Smooth muscle cell (in vitro differentiated cells): ENCODE measurements at regions not wholly inside any gene's neighbourhood (a gene's known extent, or its start where the extent isn't known, plus 50 kb on each side); places are given as distances from the start of the nearest gene placed in this dataset.

ENCODE experiments used
- DNase-seq: peaks from one replicate; lab custom pipeline; 2025; ENCODE audit not compliant: unreplicated experiment; lab: John Stamatoyannopoulos, UW
- H2AFZ ChIP-seq: fragments of 200-600 bp; sonication (generic); 2 replicates; pipeline ENCODE4 v1.6.0; 2016; ENCODE audit warnings: antibody characterized with exemption, low read depth, mild to moderate bottlenecking
- H3F3A ChIP-seq: fragments of 200-600 bp; sonication (generic); 2 replicates; pipeline ENCODE4 v1.6.0; 2017; ENCODE audit warnings: antibody characterized with exemption, low read depth
- H3K27ac ChIP-seq: fragments of 200-600 bp; sonication (generic); 2 replicates; pipeline ENCODE4 v1.5.1; 2016; ENCODE audit warnings: low read depth, mild to moderate bottlenecking
- H3K27me3 ChIP-seq: fragments of 200-600 bp; sonication (generic); 2 replicates; pipeline ENCODE4 v1.6.1; 2016; ENCODE audit warnings: low read depth, mild to moderate bottlenecking
- H3K36me3 ChIP-seq: fragments of 200-600 bp; sonication (generic); 2 replicates; pipeline ENCODE4 v1.5.1; 2016; ENCODE audit warnings: low read depth
- H3K4me1 ChIP-seq: fragments of 200-600 bp; sonication (generic); 2 replicates; pipeline ENCODE4 v1.5.1; 2016; ENCODE audit warnings: low read depth
- H3K4me2 ChIP-seq: fragments of 200-600 bp; sonication (generic); 2 replicates; pipeline ENCODE4 v1.6.0; 2016; ENCODE audit warnings: mild to moderate bottlenecking
- H3K4me3 ChIP-seq: fragments of 200-600 bp; sonication (generic); 2 replicates; pipeline ENCODE4 v1.5.1; 2016; ENCODE audit warnings: mild to moderate bottlenecking
- H3K79me2 ChIP-seq: fragments of 200-600 bp; sonication (generic); 2 replicates; pipeline ENCODE4 v1.6.0; 2016; ENCODE audit warnings: low read depth, mild to moderate bottlenecking
- H3K9ac ChIP-seq: fragments of 200-600 bp; sonication (generic); 2 replicates; pipeline ENCODE4 v1.6.0; 2016; ENCODE audit warnings: low read depth
- H3K9me3 ChIP-seq: fragments of 200-600 bp; sonication (generic); replicated peaks from 2 replicates; pipeline ENCODE4 v1.5.1; 2016; ENCODE audit warnings: low read depth
- H4K20me1 ChIP-seq: fragments of 200-600 bp; sonication (generic); 2 replicates; pipeline ENCODE4 v1.6.0; 2016; ENCODE audit warnings: low read depth
- CTCF ChIP-seq: fragments of 200-600 bp; sonication (generic); IDR thresholded peaks from 2 replicates; pipeline ENCODE4 v1.5.1; 2017; ENCODE audit warnings: borderline replicate concordance, mild to moderate bottlenecking, antibody characterized with exemption; ENCODE audit not compliant: insufficient read depth, poor library complexity, severe bottlenecking
- WGBS: methylation state at CpG from one replicate; pipeline ENCODE4 v1.1.7; 2016; ENCODE audit warnings: low lambda C conversion rate; 5-methylcytosine and 5-hydroxymethylcytosine counted together

GRCh38 chr10:69736886-69737641 lies 64.6 kb upstream of the COL13A1 start:
- no peak for TF ChIP-seq CTCF
- H3K27me3 ChIP-seq: no peaks in the 10 kb centered on the region
- H3K27ac ChIP-seq: no peak overlapping the region
- 95% methylated on average over 12 of the region's 12 CpGs for WGBS
- no peak overlapping the region for H3K4me2 ChIP-seq
- H3K4me1 ChIP-seq: no peaks in the 10 kb centered on the region
- no peak overlapping the region for H3K4me3 ChIP-seq
- no peaks in the 10 kb centered on the region for H3K9me3 ChIP-seq
- H3F3A ChIP-seq: peaks cover 3% of the 10 kb centered on the region
- no peaks in the 10 kb centered on the region for H3K79me2 ChIP-seq
- no peak overlapping the region for H2AFZ ChIP-seq
- no peaks in the 10 kb centered on the region for H3K36me3 ChIP-seq
- H4K20me1 ChIP-seq: no peaks in the 10 kb centered on the region
- no peak for DNase-seq
- no peak overlapping the region for H3K9ac ChIP-seq

GRCh38 chr10:69738071-69738470 lies 63.6 kb upstream of the COL13A1 start:
- no peaks in the 10 kb centered on the region for H4K20me1 ChIP-seq
- H3F3A ChIP-seq: peaks cover 3% of the 10 kb centered on the region
- no peak overlapping the region for H3K27ac ChIP-seq
- no peaks in the 10 kb centered on the region for H3K9me3 ChIP-seq
- no peak overlapping the region for H3K9ac ChIP-seq
- no peak for TF ChIP-seq CTCF
- H2AFZ ChIP-seq: no peak overlapping the region
- H3K4me1 ChIP-seq: no peaks in the 10 kb centered on the region
- 77% methylated on average over 5 of the region's 5 CpGs for WGBS
- no peaks in the 10 kb centered on the region for H3K27me3 ChIP-seq
- no peaks in the 10 kb centered on the region for H3K36me3 ChIP-seq
- no peak overlapping the region for H3K4me3 ChIP-seq
- H3K4me2 ChIP-seq: no peak overlapping the region
- no peaks in the 10 kb centered on the region for H3K79me2 ChIP-seq
- DNase-seq: no peak

GRCh38 chr10:69738858-69739435 lies 62.8 kb upstream of the COL13A1 start:
- H3K36me3 ChIP-seq: no peaks in the 10 kb centered on the region
- no peak overlapping the region for H3K27ac ChIP-seq
- no peak overlapping the region for H3K4me2 ChIP-seq
- H3K27me3 ChIP-seq: no peaks in the 10 kb centered on the region
- H4K20me1 ChIP-seq: no peaks in the 10 kb centered on the region
- H3K9me3 ChIP-seq: no peaks in the 10 kb centered on the region
- H3K9ac ChIP-seq: no peak overlapping the region
- WGBS: 87% methylated on average over 6 of the region's 6 CpGs
- no peak overlapping the region for H2AFZ ChIP-seq
- no peak overlapping the region for H3K4me3 ChIP-seq
- no peaks in the 10 kb centered on the region for H3K4me1 ChIP-seq
- TF ChIP-seq CTCF: no peak
- H3F3A ChIP-seq: no peaks in the 10 kb centered on the region
- no peaks in the 10 kb centered on the region for H3K79me2 ChIP-seq
- no peak for DNase-seq

- Histone ChIP-seq H3K36me3 (no peaks in the 10 kb centered on the region), H3K4me3 (no peak overlapping the region), H4K20me1 (no peaks in the 10 kb centered on the region), H3F3A (no peaks in the 10 kb centered on the region), H3K9me3 (no peaks in the 10 kb centered on the region), H3K4me1 (no peaks in the 10 kb centered on the region), H3K79me2 (no peaks in the 10 kb centered on the region), H3K27me3 (no peaks in the 10 kb centered on the region), H3K9ac (no peak overlapping the region), H2AFZ (no peak overlapping the region), H3K4me2 (no peak overlapping the region), H3K27ac (no peak overlapping the region)
- no peak for TF ChIP-seq CTCF
- no peak for DNase-seq
- 82% methylated on average over 7 of the region's 7 CpGs for whole genome bisulfite sequencing
Measured at GRCh38 chr10:69739634-69740033, 62.1 kb upstream of the COL13A1 start.
